HUES64 (cell line): ENCODE measurements at regions not wholly inside any gene's neighbourhood (a gene's known extent, or its start where the extent isn't known, plus 50 kb on each side); places are given as distances from the start of the nearest gene placed in this dataset.

Experiments used
- H3K27ac ChIP-seq: 2 replicates; pipeline ENCODE4 v1.7.0; 2013; ENCODE audit warnings: low read depth, low read length, inconsistent platforms
- H3K27me3 ChIP-seq: 2 replicates; pipeline ENCODE4 v1.6.1; 2013; ENCODE audit warnings: mild to moderate bottlenecking, low read length; ENCODE audit not compliant: insufficient read depth
- H3K36me3 ChIP-seq: 2 replicates; pipeline ENCODE4 v1.6.1; 2013; ENCODE audit warnings: mild to moderate bottlenecking, low read length; ENCODE audit not compliant: insufficient read depth
- H3K4me1 ChIP-seq: 2 replicates; pipeline ENCODE4 v1.6.1; 2013; ENCODE audit warnings: mild to moderate bottlenecking, low read length, moderate library complexity; ENCODE audit not compliant: insufficient read depth
- H3K4me3 ChIP-seq: 2 replicates; pipeline ENCODE4 v1.5.1; 2013; ENCODE audit warnings: mild to moderate bottlenecking, low read length, moderate library complexity
- H3K9ac ChIP-seq: 2 replicates; pipeline ENCODE4 v1.6.1; 2013; ENCODE audit warnings: mild to moderate bottlenecking, low read depth, low read length
- H3K9me3 ChIP-seq: 2 replicates; pipeline ENCODE4 v1.6.1; 2013; ENCODE audit warnings: low read depth, low read length; ENCODE audit not compliant: insufficient read depth
- WGBS: fragments of 150-250, 120-280 bp; methylation state at CpG from one replicate; pipeline ENCODE4 v1.1.7; 2013; ENCODE audit warnings: missing lambda C conversion rate; 5-methylcytosine and 5-hydroxymethylcytosine counted together

DNA sequence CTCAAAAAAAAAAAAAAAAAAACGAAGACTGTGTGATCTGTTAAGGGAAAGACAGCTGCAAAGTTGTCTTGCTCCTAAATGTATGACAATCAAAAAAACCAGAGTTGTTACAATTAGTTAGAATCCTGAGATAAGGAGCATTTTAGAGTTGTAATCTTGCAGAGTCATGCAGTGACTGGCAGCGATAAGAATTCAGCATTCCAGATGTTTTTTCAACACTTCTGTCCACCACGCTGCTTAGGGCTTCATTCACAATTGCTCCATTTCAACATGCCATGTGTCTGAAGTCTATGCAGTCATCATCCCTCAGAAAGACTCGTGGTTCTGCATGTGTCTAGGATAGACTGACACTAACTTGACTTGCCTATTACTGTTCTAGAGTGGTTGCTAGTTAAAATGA lies 102.4 kb upstream of the BACE2 start:
- no peaks in the 10 kb centered on the region for H3K9me3 ChIP-seq
- 95% methylated on average over 3 of the region's 4 CpGs for WGBS
- H3K27ac ChIP-seq, result no peak overlapping the region
- H3K27me3 ChIP-seq, result peaks cover 7% of the 10 kb centered on the region
- H3K4me1 ChIP-seq, result peaks cover 22% of the 10 kb centered on the region
- H3K36me3 ChIP-seq, result no peaks in the 10 kb centered on the region
- no peak overlapping the region for H3K4me3 ChIP-seq
- H3K9ac ChIP-seq, result no peak overlapping the region

- Histone ChIP-seq H3K36me3 (no peaks in the 10 kb centered on the region), H3K4me1 (peaks cover 22% of the 10 kb centered on the region), H3K27me3 (peaks cover 7% of the 10 kb centered on the region), H3K4me3 (no peak overlapping the region), H3K9me3 (no peaks in the 10 kb centered on the region), H3K27ac (no peak overlapping the region), H3K9ac (no peak overlapping the region)
- 90% methylated on average over 16 of the region's 16 CpGs for WGBS
Observed at GRCh38 chr21:41066086-41066938, 101.6 kb upstream of the BACE2 start.

DNA sequence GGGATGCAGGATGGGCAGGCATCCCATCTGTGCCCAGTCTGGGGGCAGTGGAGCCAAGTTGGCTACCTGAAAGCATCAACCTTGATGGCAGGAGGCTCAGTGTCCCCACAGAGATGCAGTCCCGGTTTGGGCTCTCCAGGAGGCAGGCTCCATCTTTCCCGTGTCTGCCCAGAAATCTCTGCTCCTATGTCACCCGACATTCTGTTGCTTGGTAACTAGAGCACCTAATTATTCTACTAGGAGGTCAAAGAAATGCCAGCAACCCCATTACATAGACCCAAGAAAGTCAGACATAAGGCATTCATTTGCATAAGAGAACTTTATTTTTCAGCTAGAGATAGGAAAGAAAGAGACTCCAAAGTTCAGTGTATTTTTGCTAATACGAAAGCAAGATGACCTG lies 100.3 kb upstream of the BACE2 start:
- H3K4me1 ChIP-seq, result peaks cover 25% of the 10 kb centered on the region
- H3K9ac ChIP-seq, result no peak overlapping the region
- no peaks in the 10 kb centered on the region for H3K9me3 ChIP-seq
- no peaks in the 10 kb centered on the region for H3K36me3 ChIP-seq
- H3K27me3 ChIP-seq, result peaks cover 7% of the 10 kb centered on the region
- H3K4me3 ChIP-seq, result no peak overlapping the region
- H3K27ac ChIP-seq, result no peak overlapping the region
- 73% methylated on average over 4 of the region's 4 CpGs for WGBS

DNA sequence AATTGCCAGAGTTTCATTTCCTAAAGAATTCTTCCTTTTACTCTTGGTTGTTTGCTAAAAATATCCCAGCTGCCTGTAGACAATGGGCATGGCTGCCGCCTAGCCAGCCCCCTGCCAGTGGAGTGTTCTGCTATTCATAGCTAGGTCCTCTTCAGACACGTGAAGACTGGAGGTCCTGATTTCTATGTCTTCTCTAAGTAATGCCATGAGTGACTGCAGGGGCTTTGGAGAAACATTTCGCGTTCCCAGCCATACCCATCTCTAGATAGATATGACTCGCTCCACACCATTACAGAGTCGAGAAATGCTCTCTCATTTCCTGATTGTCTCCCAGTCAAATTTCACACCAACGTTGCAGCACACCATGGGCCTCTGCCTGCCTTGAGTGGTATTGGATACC lies 99.5 kb upstream of the BACE2 start:
- 45% methylated on average over 7 of the region's 7 CpGs for WGBS
- H3K4me1 ChIP-seq, result peaks cover 23% of the 10 kb centered on the region
- H3K27me3 ChIP-seq, result peaks cover 7% of the 10 kb centered on the region
- H3K4me3 ChIP-seq, result peak overlapping the region; percentile 29
- no peaks in the 10 kb centered on the region for H3K9me3 ChIP-seq
- no peaks in the 10 kb centered on the region for H3K36me3 ChIP-seq
- no peak overlapping the region for H3K27ac ChIP-seq
- H3K9ac ChIP-seq, result no peak overlapping the region

GRCh38 chr21:41068967-41069642 lies 98.9 kb upstream of the BACE2 start:
- H3K9me3 ChIP-seq, result no peaks in the 10 kb centered on the region
- no peak overlapping the region for H3K9ac ChIP-seq
- no peak overlapping the region for H3K27ac ChIP-seq
- H3K4me3 ChIP-seq, result peak overlapping the region; percentile 29
- no peaks in the 10 kb centered on the region for H3K36me3 ChIP-seq
- H3K27me3 ChIP-seq, result peaks cover 7% of the 10 kb centered on the region
- WGBS, result 16% methylated on average over 30 of the region's 30 CpGs
- peaks cover 17% of the 10 kb centered on the region for H3K4me1 ChIP-seq

DNA sequence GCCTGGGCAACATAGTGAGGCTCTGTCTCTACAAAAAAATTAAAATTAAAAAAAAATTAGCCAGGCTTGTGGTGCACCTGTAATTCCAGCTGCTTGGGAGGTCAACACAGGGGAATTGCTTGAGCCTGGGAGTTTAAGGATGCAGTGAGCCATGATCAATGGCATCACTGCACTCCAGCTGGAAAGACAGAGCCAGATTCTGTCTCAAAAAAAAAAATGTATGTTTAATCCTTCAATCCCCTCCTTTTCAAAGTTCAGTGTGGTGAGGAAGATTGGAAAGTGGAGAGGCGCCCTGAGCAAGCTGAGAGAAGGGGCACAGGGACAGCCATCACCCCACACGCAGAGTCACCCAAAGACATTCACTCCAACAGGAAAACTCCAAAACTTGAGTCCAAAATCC lies 97.7 kb upstream of the BACE2 start:
- 52% methylated on average over 2 of the region's 2 CpGs for WGBS
- Histone ChIP-seq H3K9me3 (no peaks in the 10 kb centered on the region), H3K27me3 (peaks cover 7% of the 10 kb centered on the region), H3K4me1 (peaks cover 14% of the 10 kb centered on the region; the same call in 1 of the 2 replicates), H3K4me3 (no peak overlapping the region), H3K9ac (no peak overlapping the region), H3K36me3 (no peaks in the 10 kb centered on the region), H3K27ac (no peak overlapping the region)

DNA sequence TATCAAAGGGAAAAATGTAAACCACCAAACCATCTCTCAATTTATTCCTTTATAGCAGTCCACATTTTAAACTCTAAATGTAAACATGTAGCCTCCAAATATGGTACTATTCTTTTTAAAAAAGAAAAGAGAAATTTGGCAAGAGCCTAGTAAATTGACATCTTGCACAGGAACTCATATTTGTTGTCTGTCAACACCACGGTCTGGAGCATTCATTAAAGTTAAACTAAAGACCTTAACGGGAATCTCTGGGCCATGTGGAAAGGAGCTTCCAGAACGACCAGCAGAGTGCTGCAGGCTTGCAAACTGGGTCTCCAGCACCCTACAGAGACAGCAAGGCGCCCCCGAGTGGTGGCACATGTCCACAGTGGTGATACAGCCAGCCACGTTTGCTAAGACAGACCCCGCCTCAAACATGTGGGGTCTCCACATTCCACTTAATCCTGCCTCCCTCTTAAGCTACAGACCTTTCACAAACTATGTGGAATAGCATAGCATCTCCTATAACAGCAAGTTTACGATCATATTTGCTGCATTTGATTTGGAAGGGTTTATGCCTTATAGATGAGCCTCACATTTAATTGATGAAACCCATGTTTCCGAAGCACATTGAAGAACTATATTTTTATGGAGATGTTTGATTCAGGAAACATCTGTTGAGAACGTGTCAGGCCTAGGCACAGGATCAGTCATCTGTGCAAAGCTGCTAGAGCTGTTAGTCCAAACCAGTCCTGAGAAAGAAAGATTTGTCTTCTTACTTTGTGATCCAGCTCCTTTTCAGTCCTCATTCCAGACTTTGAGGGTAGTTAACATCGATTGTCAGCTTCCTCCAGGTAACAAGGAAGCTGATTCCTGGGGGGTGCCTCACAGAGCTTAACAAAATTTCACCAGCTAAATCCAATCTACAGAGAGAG lies 96.4 kb upstream of the BACE2 start:
- 61% methylated on average over 11 of the region's 11 CpGs for WGBS
- H3K9me3 ChIP-seq, result no peaks in the 10 kb centered on the region
- H3K36me3 ChIP-seq, result no peaks in the 10 kb centered on the region
- H3K4me3 ChIP-seq, result no peak overlapping the region
- H3K4me1 ChIP-seq, result peaks cover 14% of the 10 kb centered on the region; the same call in 1 of the 2 replicates
- peaks cover 7% of the 10 kb centered on the region for H3K27me3 ChIP-seq
- no peak overlapping the region for H3K27ac ChIP-seq
- no peak overlapping the region for H3K9ac ChIP-seq

DNA sequence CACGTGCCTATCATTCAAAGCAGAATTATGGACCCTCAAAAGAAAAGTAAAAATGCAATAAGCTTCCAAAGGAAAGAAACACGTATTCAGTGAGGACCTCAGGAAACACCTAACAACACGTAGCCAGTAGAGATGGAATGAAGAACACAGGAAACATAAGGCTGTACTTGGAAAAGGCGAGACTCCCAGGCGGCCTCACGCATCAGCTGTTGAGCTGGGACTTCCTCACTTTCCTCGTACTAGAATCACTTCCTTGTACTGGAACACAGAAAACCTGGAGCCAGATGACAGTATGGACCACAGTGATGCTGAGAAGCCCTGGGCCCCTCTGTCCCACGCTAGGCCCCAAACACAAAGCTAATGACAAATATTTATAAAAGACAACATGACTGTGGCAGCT lies 94.4 kb upstream of the BACE2 start:
- Histone ChIP-seq H3K27me3 (peaks cover 4% of the 10 kb centered on the region), H3K36me3 (no peaks in the 10 kb centered on the region), H3K27ac (no peak overlapping the region), H3K9ac (no peak overlapping the region), H3K4me3 (no peak overlapping the region), H3K4me1 (peaks cover 6% of the 10 kb centered on the region; the same call in 1 of the 2 replicates), H3K9me3 (no peaks in the 10 kb centered on the region)
- 88% methylated on average over 8 of the region's 8 CpGs for WGBS

DNA sequence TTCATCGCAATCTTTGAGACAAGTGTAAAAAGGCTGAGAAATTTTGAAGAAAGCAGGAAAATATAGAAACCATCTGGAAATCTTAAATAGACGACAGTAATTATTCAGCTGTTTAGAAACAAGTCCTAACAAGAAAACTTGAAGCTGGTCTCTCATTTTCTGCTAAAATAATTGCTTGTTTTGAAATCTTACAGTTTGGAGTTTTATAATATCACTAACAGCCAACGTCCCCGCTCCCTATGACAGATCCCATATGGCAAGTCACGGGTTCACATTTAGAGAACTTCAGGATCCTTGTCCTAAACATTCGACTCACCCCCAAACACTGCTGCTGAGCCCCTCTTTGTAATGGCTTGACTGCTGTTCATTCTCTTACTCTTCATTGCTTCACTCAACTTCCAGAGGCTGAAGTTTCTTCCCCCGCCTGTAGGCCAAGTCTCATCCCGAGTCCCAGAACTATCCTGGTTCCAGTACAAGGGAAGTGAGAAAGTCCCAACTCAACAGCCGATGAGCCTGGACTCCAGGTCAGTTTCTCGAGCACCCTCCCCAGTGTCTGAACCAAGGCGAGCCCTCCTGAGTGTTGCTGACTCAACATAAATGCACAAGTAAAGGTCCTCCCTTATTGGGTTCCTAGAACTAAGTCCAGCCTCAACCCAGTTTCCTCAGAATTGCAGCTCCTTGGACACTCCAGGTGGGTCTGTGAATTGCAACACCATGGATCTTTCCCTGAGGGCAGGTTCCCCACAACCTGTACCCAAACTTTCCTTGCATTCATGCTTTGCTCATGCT lies 93.4 kb upstream of the BACE2 start:
- 94% methylated on average over 11 of the region's 11 CpGs for WGBS
- H3K4me3 ChIP-seq, result no peak overlapping the region
- no peaks in the 10 kb centered on the region for H3K36me3 ChIP-seq
- no peak overlapping the region for H3K9ac ChIP-seq
- no peaks in the 10 kb centered on the region for H3K27me3 ChIP-seq
- H3K9me3 ChIP-seq, result no peaks in the 10 kb centered on the region
- H3K27ac ChIP-seq, result no peak overlapping the region
- peaks cover 3% of the 10 kb centered on the region; the same call in 1 of the 2 replicates for H3K4me1 ChIP-seq

DNA sequence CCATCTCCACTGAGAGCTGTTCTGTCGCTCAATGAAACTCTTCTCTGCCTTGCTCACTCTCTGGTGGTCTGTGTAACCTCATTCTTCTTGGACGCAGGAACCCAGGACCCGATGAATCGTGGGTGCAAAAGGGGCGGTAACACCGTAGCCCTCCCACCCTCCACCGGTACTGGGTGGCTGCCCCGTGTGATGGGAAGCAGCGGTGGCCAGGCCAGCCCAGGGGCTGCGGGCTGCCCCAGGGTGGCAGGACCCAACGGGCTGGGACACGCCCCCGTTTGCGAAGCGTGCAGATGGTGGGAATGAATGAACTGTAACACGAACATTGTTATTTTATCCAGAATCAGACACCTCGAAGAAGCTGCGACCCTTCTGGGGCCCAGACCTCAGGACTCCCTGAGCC lies 92.3 kb upstream of the BACE2 start:
- Histone ChIP-seq H3K9ac (no peak overlapping the region), H3K4me3 (no peak overlapping the region), H3K27me3 (no peaks in the 10 kb centered on the region), H3K9me3 (no peaks in the 10 kb centered on the region), H3K27ac (no peak overlapping the region), H3K36me3 (no peaks in the 10 kb centered on the region), H3K4me1 (peaks cover 3% of the 10 kb centered on the region; the same call in 1 of the 2 replicates)
- WGBS, result 97% methylated on average over 18 of the region's 18 CpGs
